GM12878 (cell line): ENCODE measurements at regions not wholly inside any gene's neighbourhood (a gene's known extent, or its start where the extent isn't known, plus 50 kb on each side); places are given as distances from the start of the nearest gene placed in this dataset.

Source experiments
- ATAC-seq: fragments of 200-7000 bp; cut with Tn5 transposase; 3 replicates; pipeline ENCODE4 v1.9.1; 2020; ENCODE audit warnings: mild to moderate bottlenecking, moderate library complexity
- BruUV-seq: library from RNA; stranded (reverse); fragments of 400-500 nt; replicated peaks from 2 replicates; lab custom pipeline; 2021; lab: Mats Ljungman, UMichigan
- CTCF ChIA-PET: fragments of 300-600 bp; sonication (Branson Sonifier 250); formaldehyde crosslinking; extraction: SDS; loops from one replicate; lab custom pipeline; 2021; ENCODE audit warnings: inconsistent platforms; lab: Yijun Ruan, JAX
- POLR2A ChIA-PET: fragments of 350-600 bp; formaldehyde crosslinking; extraction: SDS; loops from one replicate; lab custom pipeline; 2021; ENCODE audit warnings: inconsistent platforms; lab: Charles Lee
- RAD21 ChIA-PET: fragments of 300-600 bp; sonication (Branson Sonifier 250); formaldehyde crosslinking; loops from one replicate; lab custom pipeline; 2023; ENCODE audit warnings: antibody characterized with exemption; ENCODE audit not compliant: unreplicated experiment; lab: Charles Lee
- SMC1A ChIA-PET: fragments of 300-600 bp; sonication (Branson Sonifier 250); formaldehyde crosslinking; loops from one replicate; lab custom pipeline; 2023; ENCODE audit not compliant: unreplicated experiment, uncharacterized antibody; lab: Charles Lee
- DNase-seq: peaks from one replicate; pipeline ENCODE4 v3.0.0-alpha.2; 2011; ENCODE audit warnings: low read depth, low spot score
- FAIRE-seq: peaks from 3 replicates; lab custom pipeline; 2011; peaks lifted over from hg19 to GRCh38; lab: Jason Lieb, UNC
- H2AFZ ChIP-seq: 2 replicates; pipeline ENCODE4 v1.6.0; 2011; ENCODE audit warnings: low read depth, low read length, control low read depth; ENCODE audit not compliant: control insufficient read depth
- H3K27ac ChIP-seq: 2 replicates; pipeline ENCODE4 v1.5.1; 2011; ENCODE audit warnings: control low read depth; ENCODE audit not compliant: control insufficient read depth, insufficient read depth
- H3K27me3 ChIP-seq, 2 experiments: replicated peaks in 1 of 2; 2 replicates each; pipeline versions ENCODE4 v1.6.0 to v1.6.1; 2011; ENCODE audit warnings: low read length in 1 of 2; ENCODE audit not compliant: control insufficient read depth in 2 of 2, insufficient read depth in 2 of 2
- H3K36me3 ChIP-seq, 2 experiments: 2 replicates each; pipeline ENCODE4 v1.5.1; 2011; ENCODE audit warnings: low read length in 1 of 2; ENCODE audit not compliant: control insufficient read depth in 2 of 2, insufficient read depth in 2 of 2
- H3K4me1 ChIP-seq: 2 replicates; pipeline ENCODE4 v1.6.1; 2011; ENCODE audit warnings: mild to moderate bottlenecking, low read length, moderate library complexity, mixed read lengths; ENCODE audit not compliant: control insufficient read depth, insufficient read depth
- H3K4me2 ChIP-seq: 2 replicates; pipeline ENCODE4 v1.6.0; 2011; ENCODE audit warnings: control low read depth; ENCODE audit not compliant: control insufficient read depth, insufficient read depth
- H3K4me3 ChIP-seq: fragments of 200-600 bp; sonication (generic); 2 replicates; pipeline ENCODE4 v1.5.1; 2016
- H3K79me2 ChIP-seq: 2 replicates; pipeline ENCODE4 v1.6.0; 2011; ENCODE audit warnings: low read length; ENCODE audit not compliant: control insufficient read depth, insufficient read depth
- H3K9ac ChIP-seq: 2 replicates; pipeline ENCODE4 v1.8.0; 2011; ENCODE audit warnings: low read length, control low read depth, mixed read lengths; ENCODE audit not compliant: control insufficient read depth, insufficient read depth
- H3K9me3 ChIP-seq: replicated peaks from 3 replicates; pipeline ENCODE4 v1.5.1; 2011; ENCODE audit warnings: mild to moderate bottlenecking, low read length; ENCODE audit not compliant: control insufficient read depth, insufficient read depth
- H4K20me1 ChIP-seq: 2 replicates; pipeline ENCODE4 v1.6.0; 2011; ENCODE audit not compliant: control insufficient read depth, insufficient read depth
- ASH2L ChIP-seq: fragments of 300-600, 200-600 bp; sonication (generic); IDR thresholded peaks from 2 replicates; pipeline ENCODE4 v1.6.1; 2017; ENCODE audit warnings: low read depth, mild to moderate bottlenecking, borderline replicate concordance
- BCL3 ChIP-seq: IDR thresholded peaks from 2 replicates; pipeline ENCODE4 v1.6.1; 2011; ENCODE audit warnings: borderline replicate concordance, low read depth, mild to moderate bottlenecking, moderate library complexity, low read length; ENCODE audit not compliant: insufficient read depth, poor library complexity, severe bottlenecking
- CHD1 ChIP-seq: IDR thresholded peaks from 2 replicates; pipeline ENCODE4 v1.6.1; 2012; ENCODE audit warnings: low read depth, low read length, improper control_type of control experiment
- CHD2 ChIP-seq: IDR thresholded peaks from 2 replicates; pipeline ENCODE4 v1.6.1; 2011; ENCODE audit warnings: low read depth, low read length, improper control_type of control experiment, borderline replicate concordance
- HDAC2 ChIP-seq: fragments of 200-600 bp; sonication (generic); IDR thresholded peaks from 2 replicates; pipeline ENCODE4 v1.6.1; 2017
- HDAC6 ChIP-seq: fragments of 200-600 bp; sonication (generic); IDR thresholded peaks from one replicate; pipeline ENCODE4 v1.8.0; 2017; ENCODE audit warnings: antibody characterized with exemption; ENCODE audit not compliant: unreplicated experiment
- MEF2A ChIP-seq: IDR thresholded peaks from 2 replicates; pipeline ENCODE4 v1.6.1; 2011; ENCODE audit warnings: low read depth, mild to moderate bottlenecking, low read length, moderate library complexity; ENCODE audit not compliant: insufficient read depth
- NFIC ChIP-seq: IDR thresholded peaks from 2 replicates; pipeline ENCODE4 v1.6.1; 2012; ENCODE audit warnings: low read depth, mild to moderate bottlenecking, inconsistent platforms, low read length, moderate library complexity
- NFXL1 ChIP-seq: fragments of 450-650 bp; IDR thresholded peaks from 2 replicates; pipeline ENCODE4 v1.6.1; 2017; ENCODE audit warnings: antibody characterized with exemption, mild to moderate bottlenecking, borderline replicate concordance
- RELB ChIP-seq: fragments of 450-650 bp; IDR thresholded peaks from 2 replicates; pipeline ENCODE4 v1.6.1; 2017; ENCODE audit warnings: low read depth, mild to moderate bottlenecking, moderate library complexity
- SIX5 ChIP-seq: IDR thresholded peaks from 2 replicates; pipeline ENCODE4 v1.6.1; 2011; ENCODE audit warnings: mild to moderate bottlenecking, low read depth, low read length, moderate library complexity; ENCODE audit not compliant: severe bottlenecking
- TCF12 ChIP-seq: IDR thresholded peaks from 2 replicates; pipeline ENCODE4 v1.6.1; 2011; ENCODE audit warnings: low read depth, mild to moderate bottlenecking, low read length
- WRNIP1 ChIP-seq: IDR thresholded peaks from 2 replicates; pipeline ENCODE4 v1.6.1; 2011; ENCODE audit warnings: low read depth, low read length, improper control_type of control experiment, borderline replicate concordance
- ZSCAN29 ChIP-seq: fragments of 450-650 bp; IDR thresholded peaks from 2 replicates; pipeline ENCODE4 v1.6.1; 2017; ENCODE audit warnings: mild to moderate bottlenecking, moderate library complexity
- WGBS: methylation state at CpG from one replicate; pipeline ENCODE4 v1.1.6; 2016; ENCODE audit warnings: low lambda C conversion rate; ENCODE audit not compliant: insufficient replicate concordance, insufficient coverage; ENCODE audit errors: missing lambda C conversion rate; 5-methylcytosine and 5-hydroxymethylcytosine counted together
- in situ Hi-C: fragments of 300-500 bp; cut with MboI; formaldehyde crosslinking; loops from 9 replicates; pipeline ENCODE4 v1.14.3; 2018; ENCODE audit warnings: mixed read lengths
- intact Hi-C: fragments of 100-400 bp; cut with micrococcal nuclease; formaldehyde crosslinking; loops from one replicate; pipeline ENCODE4 v1.14.2; 2022; ENCODE audit not compliant: unreplicated experiment

- POLR2A ChIA-PET, result interaction anchor here (0.5 kb wide), 1 partner anchor 16 kb away, joined by 4 read pairs; no protein-coding TSS in a partner anchor
- no TSS peak for BruUV-seq
Measured at GRCh38 chr11:69396051-69396947, 85.2 kb upstream of the LINC01488 start.

DNA sequence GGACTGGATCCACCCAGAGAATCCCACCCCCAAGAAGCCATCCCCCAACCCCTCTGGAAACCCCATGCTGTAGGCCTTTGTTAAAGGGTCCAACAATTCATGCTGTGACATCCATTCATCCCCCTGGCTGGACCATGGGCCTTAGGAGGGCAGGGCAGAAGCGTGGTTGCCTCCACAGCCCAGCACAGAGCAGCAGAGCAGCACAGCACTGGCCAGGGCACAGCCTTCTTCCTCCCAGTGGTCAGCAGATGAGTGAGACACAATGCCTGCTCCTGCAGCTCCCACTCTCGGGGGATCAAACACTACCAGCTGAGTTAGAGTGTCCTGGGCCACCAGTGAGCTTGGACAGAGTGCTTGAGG is 84.5 kb upstream of the LINC01488 start:
- Histone ChIP-seq H3K4me1 (peaks cover 10% of the 10 kb centered on the region), H3K9me3 (no peaks in the 10 kb centered on the region; the same call in 2 of the 3 replicates), H3K79me2 (no peaks in the 10 kb centered on the region), H3K27me3 (no peaks in the 10 kb centered on the region), H3K9ac (no peak overlapping the region), H4K20me1 (peaks cover 2% of the 10 kb centered on the region; the same call in 1 of the 2 replicates), H3K4me2 (no peak overlapping the region), H2AFZ (no peak overlapping the region), H3K4me3 (no peak overlapping the region), H3K27ac (no peak overlapping the region), H3K36me3 (no peaks in the 10 kb centered on the region)
- BruUV-seq, result no TSS peak
- in situ Hi-C loops (no loop called here), intact Hi-C loops (no loop called here)
- DNase-seq, result no peak
- RAD21 ChIA-PET, result no interaction called here
- no peak for ATAC-seq
- WGBS, result 0% methylated on average over 2 of the region's 2 CpGs
- SMC1A ChIA-PET, result no interaction called here
- CTCF ChIA-PET, result no interaction called here
- POLR2A ChIA-PET, result interaction anchor here (0.5 kb wide), 1 partner anchor 15 kb away, joined by 4 read pairs; no protein-coding TSS in a partner anchor
- FAIRE-seq, result no peak
- TF ChIP-seq ZSCAN29, result no peak
- no peak for TF ChIP-seq MEF2A
- no peak for TF ChIP-seq TCF12
- TF ChIP-seq HDAC6, result no peak
- no peak for TF ChIP-seq CHD2
- no peak for TF ChIP-seq SIX5
- no peak for TF ChIP-seq CHD1
- TF ChIP-seq RELB, result no peak
- no peak for TF ChIP-seq ASH2L
- TF ChIP-seq WRNIP1, result no peak
- TF ChIP-seq NFXL1, result no peak

More at GRCh38 chr11:69396051-69396947, 85.2 kb upstream of the LINC01488 start:
- DNase-seq (no peak), ATAC-seq (no peak), FAIRE-seq (no peak)
- Histone ChIP-seq H3K4me3 (no peak overlapping the region), H3K27ac (no peak overlapping the region), H2AFZ (no peak overlapping the region), H3K4me1 (peaks cover 5% of the 10 kb centered on the region), H3K9ac (no peak overlapping the region), H3K4me2 (no peak overlapping the region), H3K36me3 (no peaks in the 10 kb centered on the region), H3K79me2 (no peaks in the 10 kb centered on the region), H4K20me1 (peaks cover 2% of the 10 kb centered on the region; the same call in 1 of the 2 replicates), H3K9me3 (no peaks in the 10 kb centered on the region; the same call in 2 of the 3 replicates), H3K27me3 (no peaks in the 10 kb centered on the region)
- in situ Hi-C loops, result no loop called here
- RAD21 ChIA-PET, result no interaction called here
- CTCF ChIA-PET, result no interaction called here
- SMC1A ChIA-PET, result no interaction called here
- WGBS, result 16% methylated on average over 13 of the region's 14 CpGs
- intact Hi-C loops, result no loop called here
- TF ChIP-seq BCL3 (no peak), HDAC2 (no peak), NFIC (no peak)
